ENCODE measurements at regions not wholly inside any gene's neighbourhood (a gene's known extent, or its start where the extent isn't known, plus 50 kb on each side); places are given as distances from the start of the nearest gene placed in this dataset.
"Not testable (repeated sequence)": the region's sequence is repeated elsewhere in the genome, so short reads cannot be mapped to it uniquely, and the experiment has no call there.

- no peak for DNase-seq (ENCODE audit: low read depth in 2 of 2)
These were observed 197.4 kb upstream of the TBL1X start for GRCh38 chrX:9267415-9267814.

- no peak for DNase-seq (ENCODE audit: low read depth in 2 of 2)
These were observed 195.7 kb upstream of the TBL1X start for GRCh38 chrX:9269134-9269533.

GRCh38 chrX:9271789-9272525, 192.9 kb upstream of the TBL1X start:
- no peak for DNase-seq (ENCODE audit: low read depth in 2 of 2)

- DNase-seq (ENCODE audit: low read depth in 2 of 2): no peak
These were observed 191.1 kb upstream of the TBL1X start for GRCh38 chrX:9273744-9274143.

- DNase-seq (ENCODE audit: low read depth in 2 of 2): no peak
These were observed 186.2 kb upstream of the TBL1X start for GRCh38 chrX:9278475-9279233.

GRCh38 chrX:9279234-9279544, 185.7 kb upstream of the TBL1X start:
- DNase-seq (ENCODE audit: low read depth in 2 of 2): no peak

- DNase-seq (ENCODE audit: low read depth in 2 of 2): no peak
These were observed 184.0 kb upstream of the TBL1X start for GRCh38 chrX:9280831-9281230.

- no peak for DNase-seq (ENCODE audit: low read depth in 2 of 2)
These were observed 182.5 kb upstream of the TBL1X start for GRCh38 chrX:9282325-9282724.

- DNase-seq (ENCODE audit: low read depth in 2 of 2): peak in 1 of 2 donors; percentile 13
These were observed 179.5 kb upstream of the TBL1X start for GRCh38 chrX:9285342-9285771.

- no peak for DNase-seq (ENCODE audit: low read depth in 2 of 2)
These were observed 178.6 kb upstream of the TBL1X start for GRCh38 chrX:9286234-9286633.

GRCh38 chrX:9291629-9292028, 173.2 kb upstream of the TBL1X start:
- DNase-seq (ENCODE audit: low read depth in 2 of 2): no peak

- DNase-seq (ENCODE audit: low read depth in 2 of 2): no peak
These were observed 171.8 kb upstream of the TBL1X start for GRCh38 chrX:9293051-9293496.

GRCh38 chrX:9293903-9294302, 171.0 kb upstream of the TBL1X start:
- no peak for DNase-seq (ENCODE audit: low read depth in 2 of 2)

GRCh38 chrX:9295551-9295950, 169.3 kb upstream of the TBL1X start:
- DNase-seq (ENCODE audit: low read depth in 2 of 2): no peak

GRCh38 chrX:9298221-9298620, 166.6 kb upstream of the TBL1X start:
- no peak for DNase-seq (ENCODE audit: low read depth in 2 of 2)

- DNase-seq (ENCODE audit: low read depth in 2 of 2): not testable (repeated sequence)
These were observed 165.2 kb upstream of the TBL1X start for GRCh38 chrX:9299681-9300080.

GRCh38 chrX:9301836-9302235, 163.0 kb upstream of the TBL1X start:
- no peak for DNase-seq (ENCODE audit: low read depth in 2 of 2)

GRCh38 chrX:9302381-9302780, 162.5 kb upstream of the TBL1X start:
- DNase-seq (ENCODE audit: low read depth in 2 of 2): no peak

GRCh38 chrX:9308426-9308825, 156.4 kb upstream of the TBL1X start:
- DNase-seq (ENCODE audit: low read depth in 2 of 2): no peak

GRCh38 chrX:9310616-9311015, 154.2 kb upstream of the TBL1X start:
- DNase-seq (ENCODE audit: low read depth in 2 of 2): no peak

- no peak for DNase-seq (ENCODE audit: low read depth in 2 of 2)
These were observed 153.3 kb upstream of the TBL1X start for GRCh38 chrX:9311421-9312160.

Data from stimulated activated CD4-positive, alpha-beta T cell treated with anti-CD3 and anti-CD28 coated beads, Interleukin-1b, Interleukin-23, amount 100 ng/mL, for 1 hour (primary cell).